ENCODE measurements at regions not wholly inside any gene's neighbourhood (a gene's known extent, or its start where the extent isn't known, plus 50 kb on each side); places are given as distances from the start of the nearest gene placed in this dataset.
A peak's percentile ranks its signal among the peaks of the same experiment; 100 is the strongest.
"Not testable (repeated sequence)": the region's sequence is repeated elsewhere in the genome, so short reads cannot be mapped to it uniquely, and the experiment has no call there.

- peaks cover 4 to 32% (median 14%) of the 10 kb centered on the region in 3 donors for H3K9me3 Mint-ChIP-seq
- no peak overlapping the region for H3K4me3 Mint-ChIP-seq
- peaks cover 1% of the 10 kb centered on the region for H3K36me3 Mint-ChIP-seq
- no peaks in the 10 kb centered on the region for H3K27me3 Mint-ChIP-seq
- H3K27ac Mint-ChIP-seq, result no peak overlapping the region
- no peaks in the 10 kb centered on the region for H3K4me1 Mint-ChIP-seq
Observed at GRCh38 chr10:33695536-33695935, 361.1 kb upstream of the NRP1 start.

GRCh38 chr10:33690536-33690935, 356.1 kb upstream of the NRP1 start:
- not testable (repeated sequence) for H3K27ac Mint-ChIP-seq, H3K36me3 Mint-ChIP-seq, H3K4me3 Mint-ChIP-seq, H3K4me1 Mint-ChIP-seq, H3K27me3 Mint-ChIP-seq
- H3K9me3 Mint-ChIP-seq, result peaks cover 8 to 51% (median 22%) of the 10 kb centered on the region in 3 donors

DNA sequence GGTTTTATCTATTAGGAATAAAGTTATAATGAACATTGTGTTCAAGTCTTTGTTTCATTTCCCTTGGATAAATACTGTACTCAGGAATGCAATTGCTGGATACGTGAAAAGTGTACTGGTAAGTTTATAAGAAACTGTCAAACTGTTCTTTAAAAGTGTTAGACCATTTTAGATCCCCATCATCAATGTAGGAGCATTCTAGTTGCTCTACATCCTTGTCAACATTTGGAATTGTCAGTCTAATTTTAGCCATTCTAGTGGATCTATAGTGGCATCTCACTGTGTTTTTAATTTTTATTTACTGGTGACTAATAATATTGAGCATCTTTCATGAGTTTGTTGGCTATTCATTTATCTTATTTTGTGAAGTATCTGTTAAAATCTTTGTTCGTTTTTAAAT, 354.0 kb upstream of the NRP1 start:
- Mint-ChIP-seq H3K27ac (no peak overlapping the region), H3K27me3 (no peaks in the 10 kb centered on the region), H3K4me3 (no peak overlapping the region), H3K4me1 (no peaks in the 10 kb centered on the region), H3K9me3 (peaks cover 8 to 46% (median 19%) of the 10 kb centered on the region in 3 donors), H3K36me3 (no peaks in the 10 kb centered on the region)

DNA sequence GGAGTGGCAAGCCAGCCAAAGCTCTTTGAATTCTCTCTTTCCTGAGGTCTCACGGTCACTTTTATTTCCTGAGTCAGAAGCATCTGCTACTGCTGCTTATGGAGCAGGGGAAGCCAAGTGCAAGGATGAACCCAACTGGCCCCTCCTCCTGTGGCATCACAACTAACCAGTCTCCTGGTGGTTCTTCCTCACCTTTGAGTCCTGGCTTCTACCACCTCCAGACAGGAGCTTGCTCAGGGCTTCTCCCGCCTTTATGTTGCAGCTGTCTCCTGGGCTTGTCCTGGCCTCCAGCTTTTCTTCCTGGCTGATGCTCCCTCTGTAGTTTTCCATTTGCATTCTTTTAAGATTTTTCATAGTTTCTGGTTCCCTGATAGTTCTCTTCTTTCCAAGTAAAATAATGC, 349.7 kb upstream of the NRP1 start:
- Mint-ChIP-seq H3K4me3 (no peak overlapping the region), H3K36me3 (no peaks in the 10 kb centered on the region), H3K27me3 (no peaks in the 10 kb centered on the region), H3K4me1 (no peaks in the 10 kb centered on the region), H3K9me3 (peaks cover 3 to 20% (median 4%) of the 10 kb centered on the region in 3 donors), H3K27ac (no peak overlapping the region)

- Mint-ChIP-seq H3K27ac (no peak overlapping the region), H3K27me3 (no peaks in the 10 kb centered on the region), H3K4me3 (no peak overlapping the region), H3K4me1 (no peaks in the 10 kb centered on the region), H3K9me3 (peaks cover 3 to 13% (median 4%) of the 10 kb centered on the region in 3 donors), H3K36me3 (no peaks in the 10 kb centered on the region)
Observed at GRCh38 chr10:33681595-33681994, 347.1 kb upstream of the NRP1 start.

- Mint-ChIP-seq H3K4me1 (no peaks in the 10 kb centered on the region), H3K9me3 (peaks cover 0 to 13% (median 4%) of the 10 kb centered on the region in 3 donors), H3K4me3 (no peak overlapping the region), H3K27ac (no peak overlapping the region), H3K27me3 (no peaks in the 10 kb centered on the region), H3K36me3 (no peaks in the 10 kb centered on the region)
Observed at GRCh38 chr10:33680036-33680435, 345.6 kb upstream of the NRP1 start.

DNA sequence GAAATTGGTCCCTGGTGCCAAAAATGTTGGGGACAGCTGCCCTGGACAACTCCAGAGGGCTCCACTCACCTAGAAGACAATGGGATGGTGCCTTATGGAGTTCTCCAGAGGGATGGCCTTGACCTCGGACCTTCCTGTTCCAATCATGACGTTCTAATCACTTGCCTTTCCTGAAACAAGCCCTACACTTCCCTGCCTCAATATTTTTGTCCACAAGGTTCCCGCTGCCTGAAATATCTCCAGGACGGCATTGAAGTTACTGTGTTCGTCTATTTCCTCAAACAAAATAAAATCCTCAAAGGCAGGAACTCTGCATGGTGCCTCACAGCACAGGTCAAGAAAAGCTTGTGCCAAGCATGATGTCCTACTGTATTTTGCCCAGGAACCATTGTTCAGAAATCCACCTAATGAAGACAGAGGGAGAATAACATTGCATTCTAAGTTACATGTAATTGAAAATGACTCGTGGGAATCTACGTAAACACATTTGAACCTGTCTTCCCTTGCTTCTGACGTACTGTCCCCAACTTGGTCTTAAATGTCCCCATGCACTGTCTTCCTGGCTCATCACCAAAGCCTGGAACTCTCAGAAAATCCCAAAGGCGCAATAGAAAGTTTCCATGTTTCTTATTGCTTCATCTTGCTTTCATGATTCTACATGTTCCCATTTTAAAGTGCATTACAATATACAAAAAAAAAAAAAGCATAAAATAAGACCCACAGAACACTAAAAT, 342.3 kb upstream of the NRP1 start:
- Mint-ChIP-seq H3K4me1 (no peaks in the 10 kb centered on the region), H3K27me3 (no peaks in the 10 kb centered on the region), H3K27ac (no peak overlapping the region), H3K9me3 (peaks cover 0 to 4% (median 4%) of the 10 kb centered on the region in 3 donors), H3K36me3 (no peaks in the 10 kb centered on the region), H3K4me3 (no peak overlapping the region)

DNA sequence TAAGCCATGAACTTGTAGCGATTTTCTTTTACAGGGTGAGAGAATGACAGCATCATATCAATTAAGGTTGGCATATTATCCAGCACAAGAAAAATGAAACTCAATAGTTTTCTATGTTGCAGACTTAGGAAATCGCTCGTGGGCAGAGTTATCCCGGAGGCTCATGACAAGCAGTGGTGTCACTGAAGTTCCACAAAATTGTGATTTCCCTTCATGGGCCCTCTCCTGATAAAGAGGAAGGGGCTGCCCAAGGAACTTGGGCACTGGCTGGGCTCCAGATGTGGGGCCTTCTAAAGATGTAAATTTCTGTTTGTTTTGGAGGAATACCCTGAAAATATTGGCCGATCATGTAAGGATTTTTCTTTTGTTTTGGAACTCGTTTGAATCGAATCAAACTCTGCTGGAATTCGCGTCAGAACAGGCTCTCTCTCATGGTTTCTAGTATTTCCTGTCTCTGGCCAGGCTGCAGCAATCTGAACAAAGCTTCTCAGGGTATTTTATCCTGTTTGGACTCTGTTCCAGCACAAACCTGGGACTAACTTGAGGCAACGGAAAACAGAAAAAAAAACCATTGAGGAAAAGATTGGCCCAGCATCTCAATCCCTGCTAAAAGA, 340.6 kb upstream of the NRP1 start:
- Mint-ChIP-seq H3K9me3 (peaks cover 0 to 4% (median 4%) of the 10 kb centered on the region in 3 donors), H3K27ac (no peak overlapping the region), H3K4me3 (no peak overlapping the region), H3K4me1 (no peaks in the 10 kb centered on the region), H3K27me3 (no peaks in the 10 kb centered on the region), H3K36me3 (no peaks in the 10 kb centered on the region)

DNA sequence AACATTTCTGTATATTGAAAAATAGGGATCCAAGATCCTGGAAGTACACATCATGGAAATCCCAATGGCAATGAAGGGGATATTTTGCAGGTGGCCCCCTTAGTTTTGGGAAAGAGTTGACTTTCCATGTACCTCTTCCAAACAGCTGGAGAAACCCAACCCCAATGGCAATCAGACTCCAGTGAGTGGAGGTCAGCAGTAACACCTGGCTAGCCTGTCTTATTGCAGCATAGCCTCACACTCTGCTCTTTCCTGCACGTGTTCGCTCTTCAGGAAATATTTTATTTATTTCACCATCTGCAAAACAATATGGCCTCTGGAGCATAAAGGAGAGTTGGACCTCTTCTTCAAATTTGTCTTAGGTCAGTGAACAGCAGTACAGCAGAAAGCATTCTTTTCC, 340.0 kb upstream of the NRP1 start:
- H3K4me1 Mint-ChIP-seq, result no peaks in the 10 kb centered on the region
- no peak overlapping the region for H3K27ac Mint-ChIP-seq
- H3K9me3 Mint-ChIP-seq, result peaks cover 0 to 4% (median 4%) of the 10 kb centered on the region in 3 donors
- H3K36me3 Mint-ChIP-seq, result no peaks in the 10 kb centered on the region
- H3K4me3 Mint-ChIP-seq, result no peak overlapping the region
- H3K27me3 Mint-ChIP-seq, result no peaks in the 10 kb centered on the region

- no peaks in the 10 kb centered on the region for H3K27me3 Mint-ChIP-seq
Observed at GRCh38 chr10:33673839-33674415, 339.5 kb upstream of the NRP1 start.

DNA sequence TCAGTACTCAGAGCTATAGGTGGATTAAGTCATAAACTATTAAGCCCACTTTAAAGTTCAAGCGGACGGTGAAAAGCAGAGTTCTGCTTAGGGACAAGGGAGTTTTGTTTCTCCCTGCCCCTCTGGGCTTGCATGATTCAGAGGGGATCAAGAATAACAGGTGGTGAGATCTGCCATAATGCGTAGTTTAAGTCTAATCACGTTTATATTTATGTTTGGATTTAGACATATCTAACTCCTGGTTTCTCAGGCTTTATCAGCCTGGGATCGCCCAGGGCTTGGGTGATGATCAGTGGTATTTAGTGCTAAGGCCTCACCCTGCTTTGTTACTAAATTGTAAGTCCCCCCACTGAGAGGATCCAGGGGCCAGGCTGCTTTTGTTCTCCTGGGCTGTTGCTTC, 335.4 kb upstream of the NRP1 start:
- Mint-ChIP-seq H3K4me1 (no peaks in the 10 kb centered on the region), H3K36me3 (no peaks in the 10 kb centered on the region), H3K27ac (no peak overlapping the region), H3K4me3 (no peak overlapping the region), H3K9me3 (peaks cover 0 to 2% (median 0%) of the 10 kb centered on the region in 3 donors), H3K27me3 (no peaks in the 10 kb centered on the region)

More at GRCh38 chr10:33673839-33674415, 339.5 kb upstream of the NRP1 start:
- Mint-ChIP-seq H3K4me3 (no peak overlapping the region), H3K27ac (no peak overlapping the region), H3K36me3 (no peaks in the 10 kb centered on the region), H3K9me3 (peaks cover 0 to 6% (median 4%) of the 10 kb centered on the region in 3 donors), H3K4me1 (no peaks in the 10 kb centered on the region)

GRCh38 chr10:33666686-33667480, 332.4 kb upstream of the NRP1 start:
- H3K27me3 Mint-ChIP-seq, result peaks cover 2% of the 10 kb centered on the region
- peak overlapping the region in 1 of 4 donors; percentile 37 for H3K4me3 Mint-ChIP-seq
- H3K4me1 Mint-ChIP-seq, result peaks cover 0 to 2% (median 0%) of the 10 kb centered on the region in 3 donors
- H3K9me3 Mint-ChIP-seq, result peaks cover 2 to 8% (median 6%) of the 10 kb centered on the region in 3 donors
- peaks cover 3% of the 10 kb centered on the region for H3K36me3 Mint-ChIP-seq
- no peak overlapping the region for H3K27ac Mint-ChIP-seq

GRCh38 chr10:33665501-33665900, 331.0 kb upstream of the NRP1 start:
- Mint-ChIP-seq H3K4me3 (no peak overlapping the region), H3K27ac (no peak overlapping the region), H3K36me3 (peaks cover 3% of the 10 kb centered on the region), H3K9me3 (peaks cover 2 to 8% (median 6%) of the 10 kb centered on the region in 3 donors), H3K4me1 (peaks cover 0 to 3% (median 0%) of the 10 kb centered on the region in 3 donors), H3K27me3 (peaks cover 2% of the 10 kb centered on the region)

GRCh38 chr10:33664070-33664469, 329.6 kb upstream of the NRP1 start:
- peaks cover 3% of the 10 kb centered on the region for H3K36me3 Mint-ChIP-seq
- H3K4me3 Mint-ChIP-seq, result no peak overlapping the region
- H3K4me1 Mint-ChIP-seq, result peaks cover 0 to 3% (median 0%) of the 10 kb centered on the region in 3 donors
- no peak overlapping the region for H3K27ac Mint-ChIP-seq
- H3K9me3 Mint-ChIP-seq, result peaks cover 2 to 8% (median 4%) of the 10 kb centered on the region in 3 donors
- H3K27me3 Mint-ChIP-seq, result peaks cover 2% of the 10 kb centered on the region
